ENCODE measurements at regions not wholly inside any gene's neighbourhood (a gene's known extent, or its start where the extent isn't known, plus 50 kb on each side); places are given as distances from the start of the nearest gene placed in this dataset.
"Not testable (repeated sequence)": the region's sequence is repeated elsewhere in the genome, so short reads cannot be mapped to it uniquely, and the experiment has no call there.

DNA sequence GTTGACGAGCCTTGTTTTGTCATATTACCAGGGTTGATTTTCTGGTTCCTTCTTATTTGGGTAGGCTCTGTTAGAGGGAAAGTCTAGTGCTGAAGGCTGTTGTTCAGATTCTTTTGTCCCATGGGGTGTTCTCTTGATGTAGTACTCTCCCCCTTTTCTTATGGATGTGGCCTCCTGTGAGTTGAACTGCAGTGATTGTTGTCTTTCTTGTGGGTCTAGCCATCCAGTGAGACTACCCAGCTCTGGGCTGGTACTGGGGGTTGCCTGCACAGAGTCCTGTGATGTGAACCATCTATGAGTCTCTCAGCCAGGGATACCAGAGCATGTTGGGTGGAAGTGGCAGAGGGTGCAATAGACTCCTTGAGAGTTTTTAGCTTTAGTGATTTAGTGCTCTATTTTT, 680.6 kb downstream of the RFPL4B start:
- no peak for DNase-seq
- Histone ChIP-seq H3K9me3 (peaks cover 5% of the 10 kb centered on the region; the same call in 1 of the 2 replicates), H3K4me1 (ENCODE audit: control insufficient read depth in 1 of 2, insufficient read depth in 2 of 2, low read depth in 1 of 2, low read length in 1 of 2) (no peaks in the 10 kb centered on the region), H3K4me3 (ENCODE audit: low read depth in 2 of 2, low read length in 1 of 2) (no peak overlapping the region), H3K79me2 (ENCODE audit: insufficient read depth) (no peaks in the 10 kb centered on the region), H3K9me2 (no peaks in the 10 kb centered on the region), H3K9ac (no peak overlapping the region), H3F3A (replicated peaks; ENCODE audit: insufficient read depth) (no peaks in the 10 kb centered on the region), H3K27ac (ENCODE audit: low read depth in 2 of 2, low read length in 1 of 2) (no peak overlapping the region), H3K4me2 (no peak overlapping the region), H4K20me1 (ENCODE audit: insufficient read depth) (no peaks in the 10 kb centered on the region), H2AFZ (ENCODE audit: low read depth) (no peak overlapping the region), H3K27me3 (ENCODE audit: insufficient read depth) (no peaks in the 10 kb centered on the region), H3K36me3 (replicated peaks in 1 of 2; ENCODE audit: control insufficient read depth in 1 of 2, insufficient read depth in 2 of 2, low read length in 1 of 2) (no peaks in the 10 kb centered on the region)
- TF ChIP-seq NRF1 (IDR thresholded peaks at IDR 0.05; ENCODE audit: low read depth, low read length): no peak
- TF ChIP-seq RXRA (IDR thresholded peaks at IDR 0.05; ENCODE audit: borderline replicate concordance, low read depth): no peak
- no peak for TF ChIP-seq EP300 (IDR thresholded peaks at IDR 0.05; ENCODE audit: borderline replicate concordance in 1 of 2, low read depth in 1 of 2, low read length in 1 of 2)
- TF ChIP-seq SIN3A (IDR thresholded peaks at IDR 0.05; ENCODE audit: borderline replicate concordance, low read depth, low read length): no peak
- TF ChIP-seq, protein P1, sequence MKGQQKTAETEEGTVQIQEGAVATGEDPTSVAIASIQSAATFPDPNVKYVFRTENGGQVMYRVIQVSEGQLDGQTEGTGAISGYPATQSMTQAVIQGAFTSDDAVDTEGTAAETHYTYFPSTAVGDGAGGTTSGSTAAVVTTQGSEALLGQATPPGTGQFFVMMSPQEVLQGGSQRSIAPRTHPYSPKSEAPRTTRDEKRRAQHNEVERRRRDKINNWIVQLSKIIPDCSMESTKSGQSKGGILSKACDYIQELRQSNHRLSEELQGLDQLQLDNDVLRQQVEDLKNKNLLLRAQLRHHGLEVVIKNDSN (IDR thresholded peaks at IDR 0.05; ENCODE audit: borderline replicate concordance, low read depth): no peak
- TF ChIP-seq, protein P2, sequence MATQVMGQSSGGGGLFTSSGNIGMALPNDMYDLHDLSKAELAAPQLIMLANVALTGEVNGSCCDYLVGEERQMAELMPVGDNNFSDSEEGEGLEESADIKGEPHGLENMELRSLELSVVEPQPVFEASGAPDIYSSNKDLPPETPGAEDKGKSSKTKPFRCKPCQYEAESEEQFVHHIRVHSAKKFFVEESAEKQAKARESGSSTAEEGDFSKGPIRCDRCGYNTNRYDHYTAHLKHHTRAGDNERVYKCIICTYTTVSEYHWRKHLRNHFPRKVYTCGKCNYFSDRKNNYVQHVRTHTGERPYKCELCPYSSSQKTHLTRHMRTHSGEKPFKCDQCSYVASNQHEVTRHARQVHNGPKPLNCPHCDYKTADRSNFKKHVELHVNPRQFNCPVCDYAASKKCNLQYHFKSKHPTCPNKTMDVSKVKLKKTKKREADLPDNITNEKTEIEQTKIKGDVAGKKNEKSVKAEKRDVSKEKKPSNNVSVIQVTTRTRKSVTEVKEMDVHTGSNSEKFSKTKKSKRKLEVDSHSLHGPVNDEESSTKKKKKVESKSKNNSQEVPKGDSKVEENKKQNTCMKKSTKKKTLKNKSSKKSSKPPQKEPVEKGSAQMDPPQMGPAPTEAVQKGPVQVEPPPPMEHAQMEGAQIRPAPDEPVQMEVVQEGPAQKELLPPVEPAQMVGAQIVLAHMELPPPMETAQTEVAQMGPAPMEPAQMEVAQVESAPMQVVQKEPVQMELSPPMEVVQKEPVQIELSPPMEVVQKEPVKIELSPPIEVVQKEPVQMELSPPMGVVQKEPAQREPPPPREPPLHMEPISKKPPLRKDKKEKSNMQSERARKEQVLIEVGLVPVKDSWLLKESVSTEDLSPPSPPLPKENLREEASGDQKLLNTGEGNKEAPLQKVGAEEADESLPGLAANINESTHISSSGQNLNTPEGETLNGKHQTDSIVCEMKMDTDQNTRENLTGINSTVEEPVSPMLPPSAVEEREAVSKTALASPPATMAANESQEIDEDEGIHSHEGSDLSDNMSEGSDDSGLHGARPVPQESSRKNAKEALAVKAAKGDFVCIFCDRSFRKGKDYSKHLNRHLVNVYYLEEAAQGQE (IDR thresholded peaks at IDR 0.05; ENCODE audit: low read depth, low read length): no peak
- no peak for TF ChIP-seq CHD2 (IDR thresholded peaks at IDR 0.05; ENCODE audit: low read length, partially characterized antibody)
- TF ChIP-seq, protein P3, sequence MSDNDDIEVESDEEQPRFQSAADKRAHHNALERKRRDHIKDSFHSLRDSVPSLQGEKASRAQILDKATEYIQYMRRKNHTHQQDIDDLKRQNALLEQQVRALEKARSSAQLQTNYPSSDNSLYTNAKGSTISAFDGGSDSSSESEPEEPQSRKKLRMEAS (IDR thresholded peaks at IDR 0.05; ENCODE audit: low read depth): no peak
- TF ChIP-seq ELF1 (IDR thresholded peaks at IDR 0.05): no peak
- no peak for TF ChIP-seq RFX5 (IDR thresholded peaks at IDR 0.05; ENCODE audit: low read length)
- TF ChIP-seq NFIC (IDR thresholded peaks at IDR 0.05; ENCODE audit: borderline replicate concordance): no peak
- TF ChIP-seq MXI1 (IDR thresholded peaks at IDR 0.05; ENCODE audit: low read depth, low read length): no peak
- no peak for TF ChIP-seq GABPA (IDR thresholded peaks at IDR 0.05; ENCODE audit: low read depth)
- TF ChIP-seq GATA2 (CRISPR knock-in tag; IDR thresholded peaks at IDR 0.05): no peak
- 91% methylated on average over 1 of the region's 1 CpG for WGBS (ENCODE audit: low lambda C conversion rate)
- ChIA-PET CTCF (interaction anchor here (0.8 to 1.2 kb wide), 2 partner anchors 13 to 831 kb away, joined by 3 to 4 read pairs; no protein-coding TSS in a partner anchor), POLR2A (no interaction called here)

DNA sequence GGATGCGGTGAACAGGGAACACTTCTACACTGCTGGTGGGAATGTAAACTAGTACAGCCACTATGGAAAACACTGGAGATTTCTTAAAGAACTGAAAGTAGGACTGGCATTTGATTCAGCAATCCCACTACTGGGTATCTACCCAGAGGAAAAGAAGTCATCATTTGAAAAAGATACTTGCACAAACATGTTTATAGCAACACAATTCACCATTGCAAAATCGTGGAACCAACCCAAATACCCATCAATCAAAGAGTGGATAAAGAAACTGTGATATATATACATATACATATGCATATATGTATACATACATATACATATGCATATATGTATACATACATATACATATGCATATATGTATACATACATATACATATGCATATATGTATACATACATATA, 682.0 kb downstream of the RFPL4B start:
- POLR2A ChIA-PET; H3K4me3 ChIP-seq (ENCODE audit: low read depth in 2 of 2, low read length in 1 of 2); H3K36me3 ChIP-seq (replicated peaks in 1 of 2; ENCODE audit: control insufficient read depth in 1 of 2, insufficient read depth in 2 of 2, low read length in 1 of 2); H3K79me2 ChIP-seq (ENCODE audit: insufficient read depth); DNase-seq; H3K27ac ChIP-seq (ENCODE audit: low read depth in 2 of 2, low read length in 1 of 2); H3K4me2 ChIP-seq; H3K9ac ChIP-seq; H3K9me2 ChIP-seq; H4K20me1 ChIP-seq (ENCODE audit: insufficient read depth); H2AFZ ChIP-seq (ENCODE audit: low read depth); H3K9me3 ChIP-seq; H3K27me3 ChIP-seq (ENCODE audit: insufficient read depth); H3F3A ChIP-seq (replicated peaks; ENCODE audit: insufficient read depth); H3K4me1 ChIP-seq (ENCODE audit: control insufficient read depth in 1 of 2, insufficient read depth in 2 of 2, low read depth in 1 of 2, low read length in 1 of 2): not testable (repeated sequence)
- WGBS (ENCODE audit: low lambda C conversion rate): 70% methylated on average over 2 of the region's 2 CpGs
- CTCF ChIA-PET: interaction anchor here (1.2 kb wide), 1 partner anchor 830 kb away, joined by 4 read pairs; no protein-coding TSS in a partner anchor

Data from SK-N-SH (cell line).